Natural killer cell (primary cell): ENCODE measurements at regions not wholly inside any gene's neighbourhood (a gene's known extent, or its start where the extent isn't known, plus 50 kb on each side); places are given as distances from the start of the nearest gene placed in this dataset.

Experiments used
- ATAC-seq, 3 donors: fragments of 150-1000 bp in 2 of 3; fragments of 200-7000 bp in 1 of 3; cut with Tn5 transposase; 1 replicate in 1 of 3; 2 replicates in 2 of 3; pipeline ENCODE4 v1.10.0; 2021; ENCODE audit warnings: mild to moderate bottlenecking in 2 of 3, moderate library complexity in 2 of 3
- DNase-seq, 2 donors: peaks; one replicate each; pipeline versions ENCODE4 v3.0.0 to v3.0.0-alpha.2; 2013 to 2021; ENCODE audit warnings: mixed read lengths in 1 of 2
- H3K27ac ChIP-seq: one replicate; pipeline ENCODE4 v1.5.1; 2013; ENCODE audit warnings: mild to moderate bottlenecking, low read length
- H3K27me3 ChIP-seq: one replicate; pipeline ENCODE4 v1.6.1; 2013; ENCODE audit warnings: low read length; ENCODE audit not compliant: control insufficient read depth, insufficient read depth
- H3K36me3 ChIP-seq: one replicate; pipeline ENCODE4 v1.6.1; 2013; ENCODE audit warnings: low read length; ENCODE audit not compliant: control insufficient read depth, insufficient read depth
- H3K4me1 ChIP-seq: one replicate; pipeline ENCODE4 v1.6.1; 2013; ENCODE audit warnings: low read length; ENCODE audit not compliant: control insufficient read depth, insufficient read depth
- H3K4me3 ChIP-seq: one replicate; pipeline ENCODE4 v1.5.1; 2013; ENCODE audit warnings: low read length
- H3K9me3 ChIP-seq: one replicate; pipeline ENCODE4 v1.6.1; 2013; ENCODE audit warnings: low read length; ENCODE audit not compliant: control insufficient read depth, insufficient read depth
- H3K27ac Mint-ChIP-seq, 2 donors: one replicate each; pipeline ENCODE4 v1.8.0; 2022; ENCODE audit warnings: mild to moderate bottlenecking in 2 of 2, mixed read lengths in 2 of 2, moderate library complexity in 1 of 2
- H3K27me3 Mint-ChIP-seq, 2 donors: one replicate each; pipeline ENCODE4 v1.8.0; 2022; ENCODE audit warnings: low read depth in 2 of 2, mixed read lengths in 2 of 2
- H3K36me3 Mint-ChIP-seq: one replicate; pipeline ENCODE4 v1.8.0; 2022; ENCODE audit warnings: mixed read lengths
- H3K4me1 Mint-ChIP-seq, 2 donors: one replicate each; pipeline ENCODE4 v1.8.0; 2022; ENCODE audit warnings: mixed read lengths in 2 of 2
- H3K4me3 Mint-ChIP-seq: one replicate; pipeline ENCODE4 v1.8.0; 2022; ENCODE audit warnings: mild to moderate bottlenecking, moderate library complexity, mixed read lengths
- H3K9me3 Mint-ChIP-seq, 2 donors: one replicate each; pipeline ENCODE4 v1.8.0; 2022; ENCODE audit warnings: mixed read lengths in 2 of 2
- WGBS: methylation state at CpG from one replicate; pipeline ENCODE4 v1.1.7; 2013; ENCODE audit warnings: missing lambda C conversion rate; ENCODE audit not compliant: insufficient coverage; 5-methylcytosine and 5-hydroxymethylcytosine counted together
- intact Hi-C: fragments of 100-400 bp; cut with micrococcal nuclease; formaldehyde crosslinking; loops from one replicate; pipeline ENCODE4 v1.14.2; 2022
- TF ChIP-seq, protein P1 (sequence below): fragments of 200-600 bp; IDR thresholded peaks from one replicate; pipeline ENCODE4 v1.8.0; 2022; ENCODE audit warnings: antibody characterized with exemption

DNA sequence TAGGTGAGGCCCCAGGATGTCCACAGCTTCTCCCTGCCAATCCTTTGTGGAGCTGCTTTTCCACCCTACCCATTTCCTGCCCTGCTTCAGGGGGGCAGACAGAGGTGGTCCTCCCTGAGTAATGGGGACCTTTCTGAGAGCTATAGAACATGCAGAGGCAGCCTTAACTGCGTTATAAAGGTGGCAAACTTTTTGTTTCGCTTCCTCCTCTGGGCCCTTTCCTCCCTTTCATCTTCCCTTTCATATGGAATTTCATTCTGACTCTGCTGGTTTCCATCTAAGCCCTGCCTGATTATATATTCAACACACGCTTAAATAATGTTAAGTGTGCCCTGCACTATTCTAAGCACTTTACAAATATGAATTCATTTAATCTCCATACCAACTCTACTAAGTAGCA is 169.3 kb upstream of the E2F8 start:
- no peaks in the 10 kb centered on the region for H3K4me1 ChIP-seq
- no peaks in the 10 kb centered on the region for H3K27me3 ChIP-seq
- Mint-ChIP-seq H3K36me3 (no peaks in the 10 kb centered on the region), H3K4me3 (no peak overlapping the region), H3K4me1 (no peaks in the 10 kb centered on the region), H3K27ac (no peak overlapping the region), H3K9me3 (no peaks in the 10 kb centered on the region), H3K27me3 (peaks cover 20 to 31% of the 10 kb centered on the region in 2 donors)
- TF ChIP-seq, protein P1, sequence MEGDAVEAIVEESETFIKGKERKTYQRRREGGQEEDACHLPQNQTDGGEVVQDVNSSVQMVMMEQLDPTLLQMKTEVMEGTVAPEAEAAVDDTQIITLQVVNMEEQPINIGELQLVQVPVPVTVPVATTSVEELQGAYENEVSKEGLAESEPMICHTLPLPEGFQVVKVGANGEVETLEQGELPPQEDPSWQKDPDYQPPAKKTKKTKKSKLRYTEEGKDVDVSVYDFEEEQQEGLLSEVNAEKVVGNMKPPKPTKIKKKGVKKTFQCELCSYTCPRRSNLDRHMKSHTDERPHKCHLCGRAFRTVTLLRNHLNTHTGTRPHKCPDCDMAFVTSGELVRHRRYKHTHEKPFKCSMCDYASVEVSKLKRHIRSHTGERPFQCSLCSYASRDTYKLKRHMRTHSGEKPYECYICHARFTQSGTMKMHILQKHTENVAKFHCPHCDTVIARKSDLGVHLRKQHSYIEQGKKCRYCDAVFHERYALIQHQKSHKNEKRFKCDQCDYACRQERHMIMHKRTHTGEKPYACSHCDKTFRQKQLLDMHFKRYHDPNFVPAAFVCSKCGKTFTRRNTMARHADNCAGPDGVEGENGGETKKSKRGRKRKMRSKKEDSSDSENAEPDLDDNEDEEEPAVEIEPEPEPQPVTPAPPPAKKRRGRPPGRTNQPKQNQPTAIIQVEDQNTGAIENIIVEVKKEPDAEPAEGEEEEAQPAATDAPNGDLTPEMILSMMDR, result no peak
- H3K36me3 ChIP-seq, result no peaks in the 10 kb centered on the region
- 68% methylated on average over 3 of the region's 3 CpGs for WGBS
- no peaks in the 10 kb centered on the region for H3K9me3 ChIP-seq
- intact Hi-C loops, result no loop called here
- no peak overlapping the region for H3K27ac ChIP-seq
- DNase-seq (no peak), ATAC-seq (no peak)
- H3K4me3 ChIP-seq, result no peak overlapping the region

DNA sequence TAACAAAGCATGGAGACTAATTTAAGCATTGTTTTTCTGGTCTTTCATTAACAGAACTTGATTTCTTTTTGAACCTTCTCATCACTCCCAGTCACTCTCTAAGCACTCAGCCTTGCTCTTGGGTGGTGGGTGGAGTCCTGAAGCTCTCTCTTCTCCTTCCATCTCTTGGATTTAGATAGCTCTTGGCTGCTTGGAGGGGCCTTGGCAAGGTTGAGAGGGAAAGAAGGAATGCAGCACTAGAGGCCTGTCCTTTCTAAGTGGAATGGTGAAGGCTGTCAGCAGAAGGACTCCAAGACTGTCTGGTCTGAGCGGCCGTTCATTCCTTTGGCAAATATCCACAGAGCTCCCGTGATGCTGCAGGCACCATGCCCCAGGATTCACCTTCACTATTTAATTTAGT is 168.6 kb upstream of the E2F8 start:
- H3K4me1 Mint-ChIP-seq, result no peaks in the 10 kb centered on the region
- no peak for ATAC-seq
- H3K4me3 Mint-ChIP-seq, result no peak overlapping the region
- Histone ChIP-seq H3K36me3 (no peaks in the 10 kb centered on the region), H3K4me3 (no peak overlapping the region), H3K27me3 (no peaks in the 10 kb centered on the region), H3K4me1 (no peaks in the 10 kb centered on the region), H3K27ac (no peak overlapping the region), H3K9me3 (no peaks in the 10 kb centered on the region)
- H3K27ac Mint-ChIP-seq, result no peak overlapping the region
- H3K9me3 Mint-ChIP-seq, result no peaks in the 10 kb centered on the region
- no peak for DNase-seq
- H3K27me3 Mint-ChIP-seq, result peaks cover 15 to 27% of the 10 kb centered on the region in 2 donors
- intact Hi-C loops, result no loop called here
- TF ChIP-seq, protein P1, result no peak
- 92% methylated on average over 3 of the region's 3 CpGs for WGBS
- no peaks in the 10 kb centered on the region for H3K36me3 Mint-ChIP-seq

DNA sequence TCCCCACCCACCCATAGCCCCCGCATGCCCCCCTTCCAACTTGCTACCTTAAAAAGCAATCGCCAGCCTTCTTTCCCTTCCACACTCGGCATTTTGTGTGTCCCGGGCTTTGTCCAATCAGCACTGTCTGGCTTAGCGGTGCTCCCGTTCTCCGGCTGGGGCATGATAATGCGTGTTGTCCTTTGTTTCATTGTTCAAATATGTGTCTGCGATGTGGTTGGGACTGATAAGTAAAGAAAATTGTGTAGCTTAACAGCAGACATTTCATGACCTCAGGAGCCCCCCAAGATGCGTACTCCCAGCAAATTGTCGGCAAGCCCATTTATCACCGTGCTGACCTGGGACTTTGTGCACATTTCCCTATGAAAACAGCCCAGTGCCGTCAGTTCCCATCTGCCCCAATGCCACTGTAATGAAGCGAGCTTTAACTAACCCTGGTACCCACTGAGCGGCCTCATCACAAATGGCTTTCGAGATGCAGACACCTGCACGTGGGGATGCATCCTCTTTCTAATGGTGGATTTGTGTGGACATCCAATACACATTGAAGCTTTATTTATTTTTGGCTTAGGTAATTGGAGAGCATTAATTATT is 167.0 kb upstream of the E2F8 start:
- no peak overlapping the region for H3K27ac ChIP-seq
- H3K9me3 Mint-ChIP-seq, result no peaks in the 10 kb centered on the region
- DNase-seq, result no peak

More for the DNA sequence above, 167.0 kb upstream of the E2F8 start:
- TF ChIP-seq, protein P1, result no peak
- ATAC-seq, result no peak
- Mint-ChIP-seq H3K27me3 (peaks cover 18 to 20% of the 10 kb centered on the region in 2 donors), H3K4me1 (no peaks in the 10 kb centered on the region), H3K4me3 (no peak overlapping the region), H3K36me3 (no peaks in the 10 kb centered on the region), H3K27ac (no peak overlapping the region)
- H3K27me3 ChIP-seq, result no peaks in the 10 kb centered on the region
- H3K4me3 ChIP-seq, result no peak overlapping the region
- no peaks in the 10 kb centered on the region for H3K9me3 ChIP-seq
- intact Hi-C loops, result no loop called here
- H3K36me3 ChIP-seq, result no peaks in the 10 kb centered on the region
- 91% methylated on average over 17 of the region's 17 CpGs for WGBS
- H3K4me1 ChIP-seq, result no peaks in the 10 kb centered on the region
